MM.1S (cell line): ENCODE measurements at regions not wholly inside any gene's neighbourhood (a gene's known extent, or its start where the extent isn't known, plus 50 kb on each side); places are given as distances from the start of the nearest gene placed in this dataset.

ENCODE experiments used
- DNase-seq: peaks from one replicate; pipeline ENCODE4 v3.0.0-alpha.2; 2015
- H2AFZ ChIP-seq: fragments of 300-600 bp; sonication (generic); 2 replicates; pipeline ENCODE4 v1.6.0; 2016; ENCODE audit warnings: antibody characterized with exemption, low read length
- H3F3A ChIP-seq: fragments of 300-600 bp; sonication (generic); 2 replicates; pipeline ENCODE4 v1.6.1; 2016; ENCODE audit warnings: mild to moderate bottlenecking, antibody characterized with exemption, low read length, moderate library complexity, mixed read lengths; ENCODE audit not compliant: insufficient read depth
- H3K27ac ChIP-seq: fragments of 300-600 bp; sonication (generic); 2 replicates; pipeline ENCODE4 v1.5.1; 2016; ENCODE audit warnings: mild to moderate bottlenecking, low read length
- H3K27me3 ChIP-seq: fragments of 300-600 bp; sonication (generic); replicated peaks from 2 replicates; pipeline ENCODE4 v1.6.0; 2016; ENCODE audit warnings: low read length; ENCODE audit not compliant: insufficient read depth
- H3K36me3 ChIP-seq: fragments of 300-600 bp; sonication (generic); replicated peaks from 2 replicates; pipeline ENCODE4 v1.6.1; 2016; ENCODE audit warnings: mild to moderate bottlenecking, low read length, mixed read lengths; ENCODE audit not compliant: insufficient read depth
- H3K4me1 ChIP-seq: fragments of 300-600 bp; sonication (generic); 2 replicates; pipeline ENCODE4 v1.6.1; 2016; ENCODE audit warnings: low read length, mixed read lengths
- H3K4me2 ChIP-seq: fragments of 300-600 bp; sonication (generic); 2 replicates; pipeline ENCODE4 v1.6.0; 2016; ENCODE audit warnings: low read depth, low read length
- H3K4me3 ChIP-seq: fragments of 300-600 bp; sonication (generic); 2 replicates; pipeline ENCODE4 v1.5.1; 2016; ENCODE audit warnings: low read length, mixed read lengths
- H3K79me2 ChIP-seq: fragments of 300-600 bp; sonication (generic); 2 replicates; pipeline ENCODE4 v1.6.1; 2016; ENCODE audit warnings: mixed run types, low read length, mixed read lengths
- H3K9ac ChIP-seq: fragments of 300-600 bp; sonication (generic); 2 replicates; pipeline ENCODE4 v1.6.1; 2016; ENCODE audit warnings: low read length, mixed read lengths
- H3K9me2 ChIP-seq: fragments of 300-600 bp; sonication (generic); replicated peaks from 2 replicates; pipeline ENCODE4 v1.6.1; 2016; ENCODE audit warnings: mild to moderate bottlenecking, low read length, mixed read lengths; ENCODE audit not compliant: insufficient read depth
- H3K9me3 ChIP-seq: fragments of 300-600 bp; sonication (generic); replicated peaks from 2 replicates; pipeline ENCODE4 v1.6.1; 2016; ENCODE audit warnings: mild to moderate bottlenecking, low read length, mixed read lengths; ENCODE audit not compliant: insufficient read depth
- H4K20me1 ChIP-seq: fragments of 300-600 bp; sonication (generic); 2 replicates; pipeline ENCODE4 v1.6.1; 2016; ENCODE audit warnings: mild to moderate bottlenecking, low read length, moderate library complexity, mixed read lengths; ENCODE audit not compliant: insufficient read depth
- CTCF ChIP-seq: fragments of 300-600 bp; sonication (generic); IDR thresholded peaks from 2 replicates; pipeline ENCODE4 v1.5.1; 2016; ENCODE audit warnings: antibody characterized with exemption, low read length, mixed read lengths
- EZH2 ChIP-seq: fragments of 300-600 bp; sonication (generic); optimal IDR thresholded peaks from 2 replicates; pipeline ENCODE3; 2017; ENCODE audit warnings: low read depth, mild to moderate bottlenecking, antibody characterized with exemption, low read length, mixed read lengths
- EZH2phosphoT487 ChIP-seq: fragments of 300-600 bp; sonication (generic); IDR thresholded peaks from 2 replicates; pipeline ENCODE4 v1.6.1; 2018; ENCODE audit warnings: antibody characterized with exemption, low read length

GRCh38 chr4:186807808-186808629 is 84.4 kb upstream of the FAT1 start:
- no peak overlapping the region for H3K27ac ChIP-seq
- no peak overlapping the region for H3K4me2 ChIP-seq

GRCh38 chr4:186808630-186809018 is 85.0 kb upstream of the FAT1 start:
- Histone ChIP-seq H3K4me3 (no peak overlapping the region), H4K20me1 (no peaks in the 10 kb centered on the region), H2AFZ (no peak overlapping the region), H3K27me3 (no peaks in the 10 kb centered on the region), H3F3A (no peaks in the 10 kb centered on the region), H3K27ac (no peak overlapping the region), H3K36me3 (no peaks in the 10 kb centered on the region), H3K9me3 (no peaks in the 10 kb centered on the region), H3K9ac (no peak overlapping the region), H3K9me2 (no peaks in the 10 kb centered on the region), H3K79me2 (no peaks in the 10 kb centered on the region), H3K4me1 (peaks cover 4% of the 10 kb centered on the region), H3K4me2 (no peak overlapping the region)
- TF ChIP-seq EZH2 (no peak), CTCF (no peak), EZH2phosphoT487 (no peak)
- DNase-seq: no peak

More at GRCh38 chr4:186807808-186808629, 84.4 kb upstream of the FAT1 start:
- TF ChIP-seq EZH2phosphoT487 (no peak), EZH2 (no peak)
- no peaks in the 10 kb centered on the region for H3K9me2 ChIP-seq
- no peak overlapping the region for H2AFZ ChIP-seq
- H3K79me2 ChIP-seq: no peaks in the 10 kb centered on the region
- no peaks in the 10 kb centered on the region for H3K4me1 ChIP-seq
- no peaks in the 10 kb centered on the region for H3K9me3 ChIP-seq
- H3K36me3 ChIP-seq: no peaks in the 10 kb centered on the region
- no peaks in the 10 kb centered on the region for H3K27me3 ChIP-seq
- H3F3A ChIP-seq: no peaks in the 10 kb centered on the region
- no peak for DNase-seq
- no peaks in the 10 kb centered on the region for H4K20me1 ChIP-seq
- no peak overlapping the region for H3K4me3 ChIP-seq
- no peak overlapping the region for H3K9ac ChIP-seq

- TF ChIP-seq EZH2phosphoT487 (no peak), CTCF (no peak), EZH2 (no peak)
- Histone ChIP-seq H3K9ac (no peak overlapping the region), H3K4me1 (peaks cover 8% of the 10 kb centered on the region), H3K9me2 (no peaks in the 10 kb centered on the region), H3K36me3 (no peaks in the 10 kb centered on the region), H4K20me1 (no peaks in the 10 kb centered on the region), H3K27me3 (no peaks in the 10 kb centered on the region), H3K9me3 (no peaks in the 10 kb centered on the region), H3F3A (peaks cover 1% of the 10 kb centered on the region), H3K79me2 (no peaks in the 10 kb centered on the region), H3K4me3 (no peak overlapping the region), H3K27ac (no peak overlapping the region), H3K4me2 (no peak overlapping the region), H2AFZ (no peak overlapping the region)
- DNase-seq: no peak
Measured at GRCh38 chr4:186809070-186809469, 85.4 kb upstream of the FAT1 start.

GRCh38 chr4:186810613-186811150 is 87.0 kb upstream of the FAT1 start:
- Histone ChIP-seq H3K79me2 (no peaks in the 10 kb centered on the region), H3K4me3 (no peak overlapping the region), H3K9me2 (no peaks in the 10 kb centered on the region), H3K27ac (no peak overlapping the region), H3K4me1 (peaks cover 15% of the 10 kb centered on the region), H3K9me3 (no peaks in the 10 kb centered on the region), H2AFZ (no peak overlapping the region), H3K9ac (no peak overlapping the region), H3K36me3 (no peaks in the 10 kb centered on the region), H3F3A (peaks cover 4% of the 10 kb centered on the region), H3K27me3 (no peaks in the 10 kb centered on the region), H3K4me2 (no peak overlapping the region), H4K20me1 (no peaks in the 10 kb centered on the region)
- TF ChIP-seq EZH2phosphoT487 (no peak), CTCF (no peak), EZH2 (no peak)
- no peak for DNase-seq
